ENCODE measurements at regions not wholly inside any gene's neighbourhood (a gene's known extent, or its start where the extent isn't known, plus 50 kb on each side); places are given as distances from the start of the nearest gene placed in this dataset.

GRCh38 chr22:27405672-27406388, 395.7 kb downstream of the MN1 start:
- no peak for DNase-seq

DNA sequence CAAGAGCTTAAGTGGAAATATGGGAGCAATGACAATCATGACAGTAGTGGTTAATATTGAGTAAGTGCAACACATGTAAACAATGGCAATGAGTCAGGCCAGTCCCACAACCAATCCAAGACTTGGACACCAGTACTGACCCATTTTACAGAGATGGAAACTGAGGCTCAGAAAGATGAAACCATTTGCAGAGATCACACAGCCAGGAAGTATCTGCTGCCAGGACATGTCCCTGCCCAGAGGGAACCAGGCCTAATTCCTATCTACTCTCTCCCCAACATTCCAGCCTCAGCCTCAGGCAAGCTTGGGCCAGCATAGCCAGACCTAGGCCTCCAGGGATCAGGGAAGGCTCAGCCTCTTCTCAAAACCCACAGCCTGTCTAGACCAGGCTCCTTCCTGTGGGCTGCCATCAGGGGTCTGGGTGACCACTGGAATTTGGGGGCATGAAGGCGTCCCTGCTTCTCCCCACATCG, 395.1 kb downstream of the MN1 start:
- DNase-seq = no peak

DNA sequence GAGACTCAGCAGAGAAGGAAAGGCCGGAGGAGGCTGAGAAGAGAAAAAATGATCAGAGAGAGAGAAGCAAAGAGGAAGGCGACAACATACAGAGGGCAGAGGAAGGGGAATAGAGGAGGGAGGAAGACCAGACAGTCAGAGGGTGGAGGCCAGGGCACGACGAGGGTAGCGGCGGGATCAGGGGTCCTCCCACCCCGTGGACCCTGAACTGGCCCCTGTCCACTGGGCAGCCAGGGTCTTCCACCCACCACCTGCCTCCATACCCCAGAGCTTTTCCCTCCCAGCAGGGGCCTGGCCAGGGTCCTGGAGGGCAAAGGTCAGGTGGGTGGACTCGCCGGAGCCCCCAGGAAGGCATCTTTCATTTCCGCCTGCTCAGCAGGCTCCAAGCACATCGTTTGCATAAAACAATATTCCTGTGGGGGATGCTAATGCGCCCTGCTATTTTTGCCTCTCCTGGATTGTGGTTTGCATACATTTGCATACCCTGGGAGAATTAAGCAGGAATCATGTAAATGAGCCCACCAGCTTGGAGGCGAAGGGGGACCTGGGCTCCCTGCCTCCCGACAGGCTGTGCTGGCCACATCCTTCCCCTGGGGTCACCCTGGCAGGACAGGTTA, 394.1 kb downstream of the MN1 start:
- no peak for DNase-seq

DNA sequence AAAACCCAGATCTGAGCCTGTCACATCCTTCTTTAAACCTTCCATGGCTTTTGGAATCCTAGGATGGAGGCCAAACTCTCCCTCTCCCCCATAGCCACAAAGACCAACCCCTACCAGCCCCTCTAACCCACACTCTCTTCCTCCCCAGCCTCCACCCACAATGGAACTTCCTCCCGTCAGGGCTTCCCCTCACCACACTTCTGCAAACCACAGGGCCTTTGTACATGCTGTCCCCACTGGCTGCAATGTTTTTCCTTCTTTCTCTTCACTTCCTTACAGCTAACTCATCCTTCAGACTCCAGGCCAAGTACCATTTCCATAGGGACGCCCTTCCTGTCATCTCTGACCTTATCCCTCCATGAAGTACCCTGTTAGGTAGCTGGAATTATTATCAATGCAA, 393.5 kb downstream of the MN1 start:
- no peak for DNase-seq

GRCh38 chr22:27409299-27409698, 392.3 kb downstream of the MN1 start:
- DNase-seq = no peak

DNA sequence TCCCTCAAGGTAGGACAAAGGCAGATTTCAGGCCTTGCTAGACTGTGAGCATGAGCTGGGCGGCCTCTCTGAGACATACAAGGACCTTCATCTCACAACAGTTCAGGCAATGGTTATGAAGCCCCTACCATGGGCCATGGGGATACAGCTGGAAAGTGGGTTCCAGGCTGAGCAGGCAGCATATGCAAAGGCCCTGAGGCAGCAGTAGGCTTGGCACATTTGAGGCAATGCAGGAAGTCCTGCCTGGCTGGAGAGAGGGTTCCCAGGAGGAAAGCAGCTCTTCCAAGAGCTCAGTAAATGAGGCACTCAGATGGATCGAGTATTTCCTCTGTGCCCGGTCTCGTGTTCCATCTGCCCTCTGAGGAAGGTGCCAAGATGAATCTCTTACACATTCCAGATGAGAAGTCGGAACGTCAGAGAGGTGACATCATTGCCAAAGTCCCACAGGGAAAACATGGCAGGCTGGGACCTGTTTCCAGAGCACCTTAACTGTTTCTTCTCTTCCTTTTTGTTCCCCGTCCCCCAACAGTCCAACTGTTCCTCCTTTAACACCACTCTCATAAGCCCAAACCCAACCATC, 388.6 kb downstream of the MN1 start:
- no peak for DNase-seq

DNA sequence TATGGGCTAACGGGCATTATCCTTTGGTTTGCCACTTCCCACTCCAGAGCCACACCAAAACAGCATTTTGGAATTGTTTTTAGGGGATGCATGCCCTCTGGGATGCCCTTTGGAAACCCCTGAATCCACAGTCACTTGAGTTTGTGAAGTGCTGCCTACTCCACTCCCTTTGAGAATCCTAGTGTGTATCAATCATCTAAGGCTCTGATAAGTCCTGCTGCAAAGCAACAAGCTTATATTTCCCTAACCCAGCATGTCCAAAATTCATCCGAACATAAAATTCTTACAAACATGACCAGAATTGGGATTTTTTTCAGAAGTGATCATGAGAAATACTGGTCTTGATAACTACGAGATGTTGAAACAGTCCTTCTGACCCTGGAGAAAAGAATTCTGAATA, 387.9 kb downstream of the MN1 start:
- no peak for DNase-seq

DNA sequence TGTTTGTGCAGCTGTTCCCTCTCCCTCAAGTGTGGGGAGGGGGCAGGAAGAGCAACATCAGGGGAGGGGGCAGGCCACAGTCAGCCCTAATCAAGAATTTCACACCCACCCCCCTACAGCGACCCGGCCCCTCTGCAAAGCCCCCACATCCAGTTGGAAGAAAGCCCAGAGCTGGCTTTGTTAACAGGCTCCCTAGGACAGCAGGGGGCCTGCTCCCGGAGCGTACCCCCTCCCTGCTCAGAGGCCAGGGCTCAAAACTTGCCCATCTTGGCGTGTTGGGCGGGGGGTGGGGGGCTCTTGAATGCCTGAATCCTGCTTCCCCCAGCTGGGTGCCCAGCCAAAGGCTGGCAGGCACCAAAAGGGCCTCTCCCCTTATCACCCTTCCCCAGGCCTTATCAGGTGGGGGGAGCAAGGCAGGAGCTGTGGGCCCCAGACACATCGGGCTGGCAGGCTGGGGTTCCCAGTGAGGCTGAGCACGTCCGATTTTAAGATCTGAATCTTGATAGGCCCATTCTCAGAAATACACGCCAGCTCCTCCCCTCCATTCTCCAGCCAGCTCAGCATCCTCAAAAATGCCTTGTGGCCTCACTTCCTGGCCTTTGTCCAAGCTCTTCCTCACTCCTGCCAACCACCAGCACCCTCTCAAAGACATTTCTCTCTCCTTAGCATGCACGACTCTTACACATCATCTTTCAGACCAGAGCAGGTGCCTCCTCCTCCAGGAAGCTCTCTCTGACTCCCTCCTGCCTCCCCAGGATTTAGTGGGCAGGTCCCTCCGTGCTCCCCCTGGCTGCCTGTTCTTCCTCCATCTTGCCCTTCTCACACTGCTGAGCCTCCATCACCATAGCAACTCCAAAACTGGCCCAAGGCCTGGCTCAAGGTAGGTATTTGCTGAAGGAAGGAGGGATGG, 384.8 kb downstream of the MN1 start:
- no peak for DNase-seq

DNA sequence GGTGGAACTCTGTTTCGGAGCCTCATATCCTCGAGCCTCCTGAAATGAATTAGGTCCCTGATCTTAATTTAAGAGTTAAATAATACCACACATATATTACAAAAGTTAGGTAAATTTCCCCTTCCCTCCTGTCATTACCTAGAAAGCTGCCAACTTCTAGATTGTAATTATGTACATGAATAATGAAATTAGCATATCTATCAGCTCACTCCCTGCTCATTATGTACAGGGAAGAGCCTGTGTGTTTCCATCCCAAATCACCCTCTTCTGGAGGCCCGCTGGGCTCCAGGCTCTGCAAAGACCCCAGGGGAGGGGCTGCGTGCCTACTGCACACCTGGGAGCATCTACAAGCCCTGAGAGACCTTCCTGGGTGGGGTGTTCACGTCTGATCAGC, 384.1 kb downstream of the MN1 start:
- no peak for DNase-seq

DNA sequence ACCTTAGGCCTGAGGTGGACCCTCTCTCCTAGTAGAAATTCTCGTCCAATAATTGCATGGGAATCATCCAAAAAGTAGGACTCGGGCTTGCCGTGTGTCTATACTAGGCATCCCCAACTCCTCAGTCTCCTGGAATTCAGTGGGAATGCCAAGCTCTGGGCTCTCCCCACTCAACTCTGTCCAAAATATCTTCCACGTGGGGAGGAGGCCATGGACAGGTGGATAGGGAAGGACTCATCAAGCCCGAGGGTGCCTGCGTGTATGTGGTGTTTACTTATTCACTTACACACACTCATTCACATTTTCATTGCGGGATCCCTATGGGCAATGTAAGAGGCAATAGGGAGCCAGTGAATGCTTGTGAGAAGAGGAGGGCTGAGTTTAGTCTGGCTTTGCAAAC, 383.3 kb downstream of the MN1 start:
- no peak for DNase-seq

DNA sequence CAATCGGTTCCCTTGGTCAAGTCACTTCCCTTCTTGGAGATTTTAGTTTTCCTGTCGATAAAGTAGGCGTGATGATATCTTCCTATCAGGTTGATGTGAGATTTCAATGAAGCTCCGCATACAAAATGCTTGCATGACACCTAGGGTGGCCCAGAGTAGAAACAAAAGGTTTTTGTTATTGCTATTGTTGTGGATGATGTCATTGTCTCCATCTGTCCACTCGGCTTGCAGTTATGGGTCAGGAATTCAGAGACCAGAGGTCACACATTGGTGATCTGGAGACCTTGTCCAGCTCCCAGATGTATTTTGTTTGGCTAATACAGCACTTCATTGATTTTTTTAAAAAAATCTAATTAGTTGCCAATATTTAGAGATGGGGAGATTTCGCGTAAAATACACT, 382.1 kb downstream of the MN1 start:
- no peak for DNase-seq

DNA sequence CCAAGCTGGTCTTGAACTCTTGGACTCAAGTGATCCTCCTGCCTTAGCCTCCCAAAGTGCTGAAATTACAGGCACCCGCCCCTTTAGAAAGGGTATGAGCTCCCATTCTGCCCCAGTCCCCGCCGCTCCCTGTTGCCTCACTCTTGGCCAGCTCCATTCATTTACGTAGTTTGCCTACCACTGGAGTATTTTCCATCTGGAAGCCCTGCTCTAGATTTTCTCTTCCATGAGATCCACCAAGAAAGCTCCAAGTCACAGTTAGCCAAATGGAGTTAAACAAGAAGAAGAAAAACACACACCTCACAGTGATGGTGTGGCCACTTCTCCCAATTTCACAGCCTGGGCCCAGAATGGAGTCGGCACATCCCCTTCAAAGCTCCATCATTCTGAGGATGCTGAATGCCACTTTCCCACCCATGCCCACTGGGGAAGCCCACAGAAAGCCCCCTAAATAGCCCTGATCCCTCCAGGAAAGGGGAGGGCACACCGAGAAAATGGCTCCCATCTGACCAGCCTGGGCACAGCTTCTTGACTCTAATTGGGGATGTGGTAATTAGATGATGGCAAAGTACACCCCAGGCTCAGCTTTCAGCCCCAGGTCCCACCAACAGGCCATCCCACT, 381.2 kb downstream of the MN1 start:
- no peak for DNase-seq

DNA sequence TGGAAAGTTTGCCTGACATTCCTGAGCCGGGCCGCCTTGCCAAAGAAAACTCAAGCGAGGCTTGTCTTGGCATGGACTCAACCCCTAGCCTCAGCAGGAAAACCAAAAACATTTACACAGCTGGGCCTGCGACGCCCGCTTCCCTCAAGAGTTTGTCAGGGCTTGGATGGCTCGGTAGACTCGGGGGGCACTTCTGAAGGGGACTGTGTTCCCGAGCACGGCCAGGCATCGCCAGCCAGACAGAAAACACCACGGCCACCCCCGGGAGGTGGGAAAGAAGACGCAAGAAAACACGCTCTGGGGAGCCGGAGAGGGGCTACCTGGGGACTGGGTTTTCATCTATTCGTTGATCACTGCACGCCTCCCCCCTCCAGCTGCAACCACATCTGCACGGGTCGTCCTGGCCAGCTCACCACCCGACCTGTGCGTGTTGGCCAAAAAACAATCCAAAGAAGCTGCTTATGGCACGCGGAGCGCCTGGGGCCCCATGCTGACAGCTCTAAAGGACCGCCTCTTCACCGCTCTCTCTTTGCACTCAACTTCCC, 380.7 kb downstream of the MN1 start:
- no peak for DNase-seq

DNA sequence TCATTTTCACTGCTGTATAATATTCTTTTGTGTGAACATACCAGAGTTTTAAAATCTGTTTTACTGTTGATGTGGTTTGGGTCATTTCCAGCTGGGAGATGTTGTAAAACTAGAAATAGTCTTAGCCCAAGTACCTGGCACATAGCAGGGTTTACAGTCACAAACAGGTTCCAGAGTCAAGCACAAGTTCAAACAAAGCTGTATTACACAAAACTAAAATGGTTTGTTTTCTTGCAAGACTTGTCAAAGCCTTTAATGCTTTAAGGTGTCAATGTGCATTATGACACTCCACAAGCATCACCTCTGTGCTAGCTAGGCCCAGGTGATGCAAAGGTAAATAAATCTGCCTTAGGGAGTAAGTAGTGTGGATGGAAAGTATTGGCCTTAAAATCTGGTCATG, 379.1 kb downstream of the MN1 start:
- no peak for DNase-seq

DNA sequence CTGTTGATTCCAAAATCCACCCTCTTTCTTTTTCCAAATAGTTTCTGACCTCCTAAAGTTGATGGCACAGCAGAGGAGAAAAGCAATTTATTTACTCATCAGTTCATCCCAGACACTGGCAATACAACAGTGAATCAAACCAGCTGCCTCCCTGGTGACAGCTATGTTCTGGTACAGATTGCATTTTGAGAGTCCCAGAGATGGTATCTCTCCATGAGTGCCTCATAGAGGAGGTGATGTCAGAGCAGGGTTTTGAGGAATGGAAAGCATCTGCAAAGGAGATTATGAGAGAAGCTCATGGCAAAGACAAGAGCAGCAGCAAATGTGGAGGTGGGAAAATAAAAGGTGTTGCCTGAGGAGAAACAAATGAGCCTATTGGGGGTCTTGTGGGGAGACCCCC, 377.2 kb downstream of the MN1 start:
- no peak for DNase-seq

DNA sequence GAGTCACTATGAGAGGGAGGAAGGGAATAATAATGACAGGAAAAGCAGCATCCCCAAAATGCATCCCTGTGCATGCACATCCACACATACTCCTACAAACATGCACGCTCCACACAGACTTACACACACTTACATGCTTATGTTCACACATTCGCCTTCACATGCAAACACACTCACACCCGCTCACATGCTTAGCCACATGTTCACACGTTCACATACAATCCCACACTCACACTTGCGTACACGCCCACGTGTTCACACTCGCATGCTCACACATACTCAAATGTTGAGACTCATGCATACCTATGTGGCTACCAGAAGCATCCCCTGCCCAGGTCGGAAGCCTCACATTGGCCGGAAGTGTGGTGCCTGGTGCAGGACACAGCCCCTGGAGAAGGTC, 372.1 kb downstream of the MN1 start:
- DNase-seq = no peak

DNA sequence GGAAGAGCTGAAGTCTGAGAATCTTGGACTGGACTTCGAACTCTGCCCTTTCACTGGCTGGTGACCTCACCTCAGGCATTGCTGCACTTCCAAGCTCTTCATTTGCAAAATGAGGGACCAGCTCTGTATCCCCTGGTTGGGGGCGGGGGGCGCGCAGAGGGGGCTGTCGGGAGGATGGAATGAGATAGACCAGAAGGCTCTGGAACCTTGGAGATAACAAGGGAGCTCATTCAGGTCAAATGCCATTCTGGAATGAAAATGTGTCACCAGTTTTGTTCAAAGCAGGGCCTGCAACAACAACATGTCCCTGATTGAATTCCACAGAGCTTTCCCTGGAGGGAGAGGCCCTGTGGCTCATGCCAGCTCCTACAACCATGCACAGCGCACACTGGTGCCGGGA, 370.5 kb downstream of the MN1 start:
- DNase-seq = no peak

DNA sequence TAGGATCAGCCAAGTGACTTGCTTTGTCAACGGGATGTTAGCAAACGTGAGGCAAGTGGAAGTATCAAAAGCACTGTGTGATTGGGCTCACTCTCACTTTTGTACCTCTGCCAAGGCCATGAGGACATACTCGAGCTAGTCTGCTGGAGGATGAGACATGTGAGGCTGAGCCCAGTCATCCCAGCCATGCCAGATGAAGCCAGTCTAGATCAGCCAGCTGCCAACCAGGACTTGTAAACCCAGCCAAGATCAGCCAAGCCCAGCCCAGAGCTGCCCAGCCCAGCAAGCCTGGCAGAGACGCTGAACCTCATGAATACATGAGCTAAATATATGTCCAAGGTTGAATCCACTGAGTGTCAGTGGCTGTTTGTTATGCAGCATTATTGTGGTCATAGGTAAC, 369.7 kb downstream of the MN1 start:
- no peak for DNase-seq

DNA sequence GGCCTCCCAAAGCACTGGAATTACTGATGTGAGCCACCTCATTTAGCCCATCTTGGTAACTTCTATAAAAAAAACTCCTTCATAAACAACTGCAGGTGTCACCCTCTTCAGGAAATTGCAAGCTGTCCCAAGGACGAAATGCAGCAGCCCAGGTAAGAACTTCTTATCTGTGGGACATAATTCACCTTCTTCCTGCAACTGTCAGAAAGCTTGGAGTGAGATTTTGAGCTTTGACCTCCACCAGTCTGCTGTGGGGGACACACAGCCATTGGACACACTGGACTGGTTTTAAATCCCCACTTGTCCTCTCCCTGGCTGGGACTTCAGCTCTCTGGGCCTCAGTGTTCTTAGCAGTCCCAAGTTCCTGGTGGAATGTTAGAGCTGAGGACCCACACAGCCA, 368.5 kb downstream of the MN1 start:
- no peak for DNase-seq

GRCh38 chr22:27433585-27434190, 367.9 kb downstream of the MN1 start:
- no peak for DNase-seq

GRCh38 chr22:27434898-27435297, 366.7 kb downstream of the MN1 start:
- no peak for DNase-seq
